WTC11 (cell line): ENCODE measurements at regions not wholly inside any gene's neighbourhood (a gene's known extent, or its start where the extent isn't known, plus 50 kb on each side); places are given as distances from the start of the nearest gene placed in this dataset.

ENCODE experiments used
- IRF2 ChIP-seq: sonication (generic); formaldehyde crosslinking; IDR thresholded peaks from 2 replicates; pipeline ENCODE4 v1.8.0; 2022; ENCODE audit warnings: low read depth, missing genetic modification reagents, borderline replicate concordance
- TF ChIP-seq, protein P1 (sequence below): sonication (generic); formaldehyde crosslinking; IDR thresholded peaks from 2 replicates; pipeline ENCODE4 v1.8.0; 2023; ENCODE audit warnings: mild to moderate bottlenecking, missing genetic modification reagents
- TF ChIP-seq, protein P2 (sequence below): fragments of 200-600 bp; IDR thresholded peaks from 2 replicates; pipeline ENCODE4 v1.8.0; 2022; ENCODE audit warnings: antibody characterized with exemption

DNA sequence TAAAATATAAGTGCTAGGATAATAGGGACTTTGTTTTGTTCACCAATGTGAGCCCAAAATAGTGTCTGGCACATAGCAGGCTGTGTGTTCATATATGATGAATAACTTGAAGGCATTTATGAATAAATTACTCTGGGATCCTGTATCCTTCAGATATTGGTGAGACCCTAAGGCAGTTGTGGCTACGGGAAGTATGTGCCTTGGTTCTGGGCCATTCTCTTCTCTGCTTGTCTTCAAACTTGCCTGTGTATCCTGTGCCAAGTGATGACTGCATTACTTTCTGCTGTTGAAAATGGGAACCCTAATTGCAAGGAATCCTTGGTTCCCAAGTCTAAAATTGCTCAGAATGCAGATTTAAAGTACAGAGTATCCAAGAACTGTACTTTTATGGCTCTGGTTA lies 67.6 kb upstream of the KTN1 start:
- TF ChIP-seq, protein P1, sequence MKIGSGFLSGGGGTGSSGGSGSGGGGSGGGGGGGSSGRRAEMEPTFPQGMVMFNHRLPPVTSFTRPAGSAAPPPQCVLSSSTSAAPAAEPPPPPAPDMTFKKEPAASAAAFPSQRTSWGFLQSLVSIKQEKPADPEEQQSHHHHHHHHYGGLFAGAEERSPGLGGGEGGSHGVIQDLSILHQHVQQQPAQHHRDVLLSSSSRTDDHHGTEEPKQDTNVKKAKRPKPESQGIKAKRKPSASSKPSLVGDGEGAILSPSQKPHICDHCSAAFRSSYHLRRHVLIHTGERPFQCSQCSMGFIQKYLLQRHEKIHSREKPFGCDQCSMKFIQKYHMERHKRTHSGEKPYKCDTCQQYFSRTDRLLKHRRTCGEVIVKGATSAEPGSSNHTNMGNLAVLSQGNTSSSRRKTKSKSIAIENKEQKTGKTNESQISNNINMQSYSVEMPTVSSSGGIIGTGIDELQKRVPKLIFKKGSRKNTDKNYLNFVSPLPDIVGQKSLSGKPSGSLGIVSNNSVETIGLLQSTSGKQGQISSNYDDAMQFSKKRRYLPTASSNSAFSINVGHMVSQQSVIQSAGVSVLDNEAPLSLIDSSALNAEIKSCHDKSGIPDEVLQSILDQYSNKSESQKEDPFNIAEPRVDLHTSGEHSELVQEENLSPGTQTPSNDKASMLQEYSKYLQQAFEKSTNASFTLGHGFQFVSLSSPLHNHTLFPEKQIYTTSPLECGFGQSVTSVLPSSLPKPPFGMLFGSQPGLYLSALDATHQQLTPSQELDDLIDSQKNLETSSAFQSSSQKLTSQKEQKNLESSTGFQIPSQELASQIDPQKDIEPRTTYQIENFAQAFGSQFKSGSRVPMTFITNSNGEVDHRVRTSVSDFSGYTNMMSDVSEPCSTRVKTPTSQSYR (CRISPR knock-in tag), result no peak
- TF ChIP-seq, protein P2, sequence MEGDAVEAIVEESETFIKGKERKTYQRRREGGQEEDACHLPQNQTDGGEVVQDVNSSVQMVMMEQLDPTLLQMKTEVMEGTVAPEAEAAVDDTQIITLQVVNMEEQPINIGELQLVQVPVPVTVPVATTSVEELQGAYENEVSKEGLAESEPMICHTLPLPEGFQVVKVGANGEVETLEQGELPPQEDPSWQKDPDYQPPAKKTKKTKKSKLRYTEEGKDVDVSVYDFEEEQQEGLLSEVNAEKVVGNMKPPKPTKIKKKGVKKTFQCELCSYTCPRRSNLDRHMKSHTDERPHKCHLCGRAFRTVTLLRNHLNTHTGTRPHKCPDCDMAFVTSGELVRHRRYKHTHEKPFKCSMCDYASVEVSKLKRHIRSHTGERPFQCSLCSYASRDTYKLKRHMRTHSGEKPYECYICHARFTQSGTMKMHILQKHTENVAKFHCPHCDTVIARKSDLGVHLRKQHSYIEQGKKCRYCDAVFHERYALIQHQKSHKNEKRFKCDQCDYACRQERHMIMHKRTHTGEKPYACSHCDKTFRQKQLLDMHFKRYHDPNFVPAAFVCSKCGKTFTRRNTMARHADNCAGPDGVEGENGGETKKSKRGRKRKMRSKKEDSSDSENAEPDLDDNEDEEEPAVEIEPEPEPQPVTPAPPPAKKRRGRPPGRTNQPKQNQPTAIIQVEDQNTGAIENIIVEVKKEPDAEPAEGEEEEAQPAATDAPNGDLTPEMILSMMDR, result no peak
- TF ChIP-seq IRF2 (CRISPR knock-in tag), result no peak
